T-helper 2 cell (primary cell): ENCODE measurements at regions not wholly inside any gene's neighbourhood (a gene's known extent, or its start where the extent isn't known, plus 50 kb on each side); places are given as distances from the start of the nearest gene placed in this dataset.

Source experiments
- DNase-seq, 5 experiments: peaks; one replicate each; pipeline versions ENCODE4 v3.0.0 to v3.0.0-alpha.2; 2012 to 2022

DNA sequence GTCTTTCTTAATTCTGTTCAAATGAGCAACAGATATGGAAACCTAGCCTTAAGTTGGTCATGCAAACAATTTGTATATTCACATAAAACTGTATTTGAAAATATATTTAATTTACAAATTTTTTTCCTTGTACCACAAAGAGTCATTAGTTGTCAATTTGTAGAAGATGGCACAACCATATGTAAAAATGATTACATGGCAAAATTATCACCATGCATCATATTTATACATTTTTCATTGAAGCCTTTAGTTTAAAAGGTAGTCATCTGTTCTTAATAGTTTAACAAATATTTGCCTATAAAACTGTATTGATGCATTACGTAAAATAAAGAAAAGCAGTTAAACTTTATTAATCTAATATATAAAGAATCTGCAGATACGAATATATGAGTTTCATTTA is 1306.8 kb upstream of the ADGRB3 start:
- no peak for DNase-seq

- no peak for DNase-seq
These were observed 1334.5 kb upstream of the ADGRB3 start for GRCh38 chr6:67300430-67301040.

DNA sequence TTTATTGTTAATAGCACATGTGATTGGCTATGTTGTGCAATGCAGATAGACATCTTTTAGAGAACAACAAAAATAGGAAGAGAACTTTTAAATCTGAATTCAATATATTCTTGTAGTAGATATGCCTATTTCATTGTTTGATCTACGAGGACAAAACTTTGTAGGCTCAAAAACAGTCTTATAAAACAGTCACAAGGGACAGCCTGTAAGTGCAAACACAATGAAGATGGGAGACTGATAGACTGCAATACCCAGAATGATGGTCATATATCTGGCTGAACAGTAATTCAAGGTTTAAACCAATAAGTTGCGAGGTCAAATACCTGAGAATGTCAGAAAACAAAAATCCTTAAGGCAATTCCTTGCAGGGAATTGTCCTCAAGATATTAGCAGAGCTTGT is 1342.9 kb upstream of the ADGRB3 start:
- no peak for DNase-seq

DNA sequence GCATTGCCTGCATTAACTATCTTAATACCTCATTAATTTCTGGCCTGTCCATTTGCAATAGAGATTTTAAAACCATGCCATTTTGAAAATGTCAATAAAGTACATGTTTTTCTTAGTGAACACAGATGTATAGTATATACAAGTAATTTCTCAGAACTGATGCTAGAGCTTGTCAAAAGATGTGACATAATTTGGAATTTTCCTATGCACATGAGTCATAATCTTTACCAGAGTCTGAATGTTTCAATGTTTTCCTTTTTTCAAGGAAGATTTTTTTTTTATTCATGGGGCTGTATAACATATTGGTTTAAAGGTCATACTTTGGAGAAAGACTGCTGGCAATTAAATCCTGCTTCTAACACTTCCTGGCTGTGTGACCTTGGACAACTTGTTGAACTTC is 1347.5 kb upstream of the ADGRB3 start:
- DNase-seq = no peak

- no peak for DNase-seq
These were observed 1349.1 kb upstream of the ADGRB3 start for GRCh38 chr6:67285770-67286495.

GRCh38 chr6:67277312-67277711 is 1357.8 kb upstream of the ADGRB3 start:
- DNase-seq = no peak

DNA sequence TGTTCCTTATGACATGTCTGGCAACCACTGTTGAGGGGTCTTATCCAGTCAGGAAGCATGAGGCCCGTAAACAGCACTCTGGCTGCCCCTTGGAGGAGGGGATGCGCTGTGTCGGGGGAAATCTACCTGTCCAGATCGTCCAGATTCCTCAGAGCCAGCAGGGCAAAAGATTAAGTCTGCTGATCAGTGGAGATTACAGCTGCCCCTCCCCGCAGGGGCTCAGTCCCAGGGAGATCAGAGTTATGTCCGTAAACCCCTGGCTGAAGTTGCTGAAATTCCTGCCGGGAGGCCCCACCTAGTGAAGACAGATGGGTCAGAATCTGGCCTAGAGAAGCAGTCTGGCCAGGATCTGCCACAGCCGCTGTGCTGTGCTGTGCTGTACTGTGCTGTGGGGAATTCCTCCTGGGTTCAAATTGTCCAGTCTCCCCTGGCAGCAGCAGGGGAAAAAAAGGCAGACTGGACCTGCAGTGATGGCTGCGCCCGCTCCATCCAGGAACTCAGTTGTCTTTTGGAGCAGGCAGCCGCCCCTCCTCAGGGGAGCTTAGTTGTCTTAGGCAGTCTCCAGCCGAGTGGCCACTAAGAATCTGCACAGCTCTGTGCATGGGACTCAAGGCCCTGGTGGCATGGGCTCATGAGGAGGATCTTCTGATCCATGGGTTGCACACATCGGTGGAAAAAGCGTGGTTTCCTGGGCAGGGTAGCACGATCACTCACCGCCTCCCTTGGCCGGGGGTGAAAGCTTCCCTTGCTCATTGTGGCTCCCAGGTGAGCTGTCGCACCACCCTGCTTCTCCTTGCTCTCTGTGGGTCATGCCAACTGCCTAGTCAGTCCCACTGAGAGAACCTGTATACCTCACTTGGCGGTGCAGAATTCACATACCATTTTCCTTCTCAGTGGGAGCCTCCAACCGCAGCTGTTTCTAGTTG is 1368.8 kb upstream of the ADGRB3 start:
- DNase-seq = no peak

DNA sequence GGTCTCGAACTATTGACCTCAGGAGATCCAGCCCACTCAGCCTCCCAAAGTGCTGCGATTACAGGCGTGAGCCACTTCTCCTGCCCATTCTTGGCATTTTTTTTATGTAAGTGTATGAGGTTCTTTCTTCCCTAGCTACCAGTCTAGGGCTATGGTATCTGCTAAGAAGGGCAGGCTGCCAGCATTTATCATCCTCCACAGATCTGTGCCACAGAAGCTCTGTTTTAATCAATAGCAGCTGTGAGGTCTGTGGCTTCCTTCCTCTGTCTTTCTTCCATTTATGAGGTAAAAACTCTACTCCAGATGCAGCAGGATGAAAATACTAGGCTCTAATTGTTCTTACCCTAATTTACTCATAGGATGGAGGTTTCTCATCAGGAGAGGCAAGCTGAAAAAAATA is 1382.4 kb upstream of the ADGRB3 start:
- no peak for DNase-seq

DNA sequence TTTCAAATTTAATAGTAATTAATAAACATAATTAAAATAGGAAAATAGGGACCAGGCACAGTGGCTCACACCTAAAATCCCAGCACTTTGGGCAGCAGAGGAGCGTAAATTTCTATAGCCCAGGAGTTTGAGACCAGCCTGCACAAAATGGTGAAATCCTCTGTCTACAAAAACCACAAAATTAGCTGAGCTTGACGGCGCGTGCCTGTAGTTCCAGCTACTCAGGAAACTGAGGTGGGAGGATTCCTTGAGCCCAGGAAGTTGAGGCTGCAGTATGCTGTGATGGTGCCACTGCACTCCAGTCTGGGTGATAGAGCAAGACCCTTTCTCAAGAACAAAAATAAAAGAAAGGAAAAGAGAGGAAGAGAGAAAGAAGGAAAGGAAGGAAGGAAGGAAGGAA is 1387.0 kb upstream of the ADGRB3 start:
- no peak for DNase-seq

GRCh38 chr6:67244037-67244436 is 1391.0 kb upstream of the ADGRB3 start:
- no peak for DNase-seq

- no peak for DNase-seq
These were observed 1397.8 kb upstream of the ADGRB3 start for GRCh38 chr6:67237277-67237676.

- no peak for DNase-seq
These were observed 1404.0 kb upstream of the ADGRB3 start for GRCh38 chr6:67231092-67231491.

- DNase-seq = no peak
These were observed 1410.1 kb upstream of the ADGRB3 start for GRCh38 chr6:67224989-67225388.

- DNase-seq = no peak
These were observed 1413.9 kb upstream of the ADGRB3 start for GRCh38 chr6:67221226-67221625.

DNA sequence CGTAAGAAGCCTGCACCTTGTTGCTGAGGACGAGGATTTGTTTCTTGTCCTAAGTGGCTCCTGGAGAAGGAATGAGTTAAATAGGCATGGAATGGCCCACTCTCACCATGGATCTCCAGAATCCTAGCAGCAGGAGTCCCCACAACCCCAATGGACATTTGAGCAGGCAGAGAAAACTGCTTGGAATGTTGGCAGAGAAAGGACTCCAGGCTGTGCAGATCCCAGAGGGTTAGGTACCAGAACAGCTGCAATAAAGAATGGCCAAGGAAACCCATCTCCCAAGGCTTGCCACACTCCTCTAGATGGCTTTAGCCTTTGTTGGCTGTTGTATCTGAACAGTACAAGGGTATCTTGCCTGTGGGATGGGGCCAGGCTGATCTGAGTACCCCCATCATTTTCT is 1415.7 kb upstream of the ADGRB3 start:
- no peak for DNase-seq

- DNase-seq = no peak
These were observed 1422.5 kb upstream of the ADGRB3 start for GRCh38 chr6:67212584-67212983.

GRCh38 chr6:67210450-67210849 is 1424.6 kb upstream of the ADGRB3 start:
- DNase-seq = no peak

- no peak for DNase-seq
These were observed 1433.5 kb upstream of the ADGRB3 start for GRCh38 chr6:67201563-67201962.

DNA sequence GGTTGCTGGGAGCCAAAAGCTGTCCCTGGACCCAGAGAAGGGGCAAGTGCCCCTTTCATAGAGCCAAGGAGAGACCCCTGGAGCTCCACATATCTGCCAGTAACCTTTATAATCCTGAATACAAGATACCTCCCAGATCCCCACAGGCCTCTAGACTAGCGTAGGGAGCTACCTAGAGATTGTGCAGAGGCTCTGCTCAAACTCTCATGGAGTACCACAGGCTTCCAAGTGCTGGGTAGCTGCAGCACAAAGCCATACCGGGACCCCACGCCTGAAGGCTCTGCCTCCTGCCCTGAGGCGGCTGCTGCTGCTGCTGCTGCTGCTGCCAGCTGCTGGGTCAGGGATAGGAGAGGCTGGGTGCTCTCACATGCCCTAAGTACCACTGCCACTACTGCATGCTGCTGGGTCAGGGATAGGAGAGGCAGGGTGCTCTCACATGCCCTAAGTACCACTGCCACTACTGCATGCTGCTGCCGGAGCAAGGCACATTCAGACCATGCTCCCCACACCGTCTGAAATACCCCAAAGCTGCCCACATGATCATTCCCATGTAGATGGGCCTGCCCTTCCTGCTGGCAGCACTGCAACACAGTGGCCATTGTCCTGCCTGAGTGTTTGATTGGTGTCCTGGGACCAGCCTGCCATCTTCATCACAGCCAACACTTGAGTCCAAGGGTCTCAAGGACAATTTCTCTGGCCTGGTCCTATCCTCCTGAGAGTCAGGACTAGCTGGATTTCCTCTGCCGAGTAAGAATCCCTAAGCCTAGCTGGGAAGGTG is 1434.3 kb upstream of the ADGRB3 start:
- DNase-seq = no peak

- DNase-seq = no peak
These were observed 1435.7 kb upstream of the ADGRB3 start for GRCh38 chr6:67199425-67199824.

- DNase-seq = no peak
These were observed 1444.3 kb upstream of the ADGRB3 start for GRCh38 chr6:67190733-67191132.

DNA sequence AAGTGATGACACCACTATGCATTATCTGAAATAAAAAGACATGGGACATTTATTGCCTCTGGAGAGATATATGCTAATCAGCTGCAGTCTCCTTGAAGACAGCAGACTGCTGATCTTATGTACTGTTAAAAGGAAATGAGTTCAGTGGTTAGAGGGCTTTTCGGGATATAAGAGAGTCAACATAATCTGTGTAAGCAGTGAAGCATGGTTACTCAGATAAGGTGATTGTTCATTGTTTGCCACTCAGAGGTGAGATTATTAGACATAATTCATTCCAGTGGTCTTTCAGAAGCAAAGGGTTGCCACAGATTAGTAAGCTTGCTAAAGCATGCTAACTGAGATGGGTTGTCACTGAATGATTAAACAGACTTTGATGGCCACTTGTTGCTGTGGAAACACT is 1450.7 kb upstream of the ADGRB3 start:
- no peak for DNase-seq

DNA sequence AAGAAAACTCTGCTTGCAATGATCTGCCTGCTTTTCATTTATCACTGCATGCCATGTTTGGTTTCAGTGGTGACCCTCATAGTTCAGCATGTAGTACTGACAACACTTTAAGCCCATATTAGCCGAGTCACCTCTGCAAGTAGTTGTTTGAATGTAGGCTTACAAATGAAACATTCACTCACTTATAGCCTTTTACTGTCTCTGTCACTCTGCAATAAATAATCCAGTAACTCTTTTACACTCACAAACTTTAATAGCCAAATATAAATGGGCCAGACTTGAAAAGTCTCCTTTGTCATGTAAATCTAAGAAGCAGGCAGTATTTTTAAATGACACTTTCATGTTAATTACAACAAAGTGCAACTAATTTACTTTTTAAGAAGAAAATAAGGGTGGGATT is 1460.0 kb upstream of the ADGRB3 start:
- no peak for DNase-seq
